Right cardiac atrium (tissue), 5 donors: ENCODE measurements at regions not wholly inside any gene's neighbourhood (a gene's known extent, or its start where the extent isn't known, plus 50 kb on each side); places are given as distances from the start of the nearest gene placed in this dataset.

Experiments
- ATAC-seq, 2 donors: fragments of 200-7000 bp; cut with Tn5 transposase; one replicate each; pipeline versions ENCODE4 v1.8.0 to v1.9.1; 2020; ENCODE audit warnings: moderate library complexity in 2 of 2, mild to moderate bottlenecking in 1 of 2
- DNase-seq, 3 donors: peaks; one replicate each; pipeline ENCODE4 v3.0.0-alpha.2; 2020
- H3K27ac ChIP-seq: one replicate; pipeline ENCODE4 v1.5.1; 2013; ENCODE audit warnings: mild to moderate bottlenecking, low read length, control low read depth, moderate library complexity
- H3K27me3 ChIP-seq: one replicate; pipeline ENCODE4 v1.6.1; 2013; ENCODE audit not compliant: control insufficient read depth, insufficient read depth
- H3K4me1 ChIP-seq: one replicate; pipeline ENCODE4 v1.6.1; 2013; ENCODE audit warnings: low read length; ENCODE audit not compliant: control insufficient read depth, insufficient read depth
- H3K4me3 ChIP-seq: one replicate; pipeline ENCODE4 v1.5.1; 2013; ENCODE audit warnings: low read length, control low read depth
- H3K9me3 ChIP-seq: one replicate; pipeline ENCODE4 v1.6.1; 2013; ENCODE audit warnings: low read length; ENCODE audit not compliant: control insufficient read depth
- WGBS: extraction: QIAGEN DNeasy Blood & Tissue Kit; methylation state at CpG from one replicate; pipeline ENCODE4 v1.1.7; 2013; 5-methylcytosine and 5-hydroxymethylcytosine counted together
- intact Hi-C, 4 donors: fragments of 100-400 bp; cut with DNase I; formaldehyde crosslinking; loops; one replicate each; pipeline versions ENCODE4 v1.11.0 to v1.14.0; 2022 to 2023
- donor health status: healthy with polysubstance abuse.
- donor health status: DM: no; HTN: yes; CAD: no.
- donor health status: DM: no; HTN: no; CAD: no.
- donor health status: DM: no; HTN: yes; CAD: no; lungs with severe emphysema.
- donor health status: DM: yes; HTN: yes; CAD: no.

- no peak overlapping the region for H3K4me3 ChIP-seq
- no peak for ATAC-seq
- intact Hi-C loops: no loop called here
- H3K27ac ChIP-seq: no peak overlapping the region
- no peaks in the 10 kb centered on the region for H3K9me3 ChIP-seq
- 71% methylated on average over 2 of the region's 2 CpGs for WGBS
- DNase-seq: no peak
- no peaks in the 10 kb centered on the region for H3K4me1 ChIP-seq
- no peaks in the 10 kb centered on the region for H3K27me3 ChIP-seq
Measured at GRCh38 chr4:136754810-136755530, 777.3 kb downstream of the PCDH18 start.

GRCh38 chr4:136751556-136751955, 780.7 kb downstream of the PCDH18 start:
- H3K9me3 ChIP-seq: no peaks in the 10 kb centered on the region
- H3K27me3 ChIP-seq: no peaks in the 10 kb centered on the region
- no peak overlapping the region for H3K4me3 ChIP-seq
- no peaks in the 10 kb centered on the region for H3K4me1 ChIP-seq
- no peak for ATAC-seq
- H3K27ac ChIP-seq: no peak overlapping the region
- intact Hi-C loops: no loop called here
- no peak for DNase-seq
- 51% methylated on average over 1 of the region's 1 CpG for WGBS

- no peak overlapping the region for H3K4me3 ChIP-seq
- no peak overlapping the region for H3K27ac ChIP-seq
- no peaks in the 10 kb centered on the region for H3K9me3 ChIP-seq
- ATAC-seq (no peak), DNase-seq (no peak)
- H3K27me3 ChIP-seq: no peaks in the 10 kb centered on the region
- intact Hi-C loops: no loop called here
- WGBS: 71% methylated on average over 3 of the region's 3 CpGs
- H3K4me1 ChIP-seq: no peaks in the 10 kb centered on the region
Measured at GRCh38 chr4:136750897-136751296, 781.4 kb downstream of the PCDH18 start.

- no peaks in the 10 kb centered on the region for H3K4me1 ChIP-seq
- no peak overlapping the region for H3K4me3 ChIP-seq
- ATAC-seq (peak in 1 of 2 donors; percentile 48), DNase-seq (no peak)
- H3K27ac ChIP-seq: no peak overlapping the region
- no peaks in the 10 kb centered on the region for H3K9me3 ChIP-seq
- 62% methylated on average over 2 of the region's 2 CpGs for WGBS
- intact Hi-C loops: no loop called here
- H3K27me3 ChIP-seq: no peaks in the 10 kb centered on the region
Measured at GRCh38 chr4:136749989-136750388, 782.3 kb downstream of the PCDH18 start.

GRCh38 chr4:136748773-136749172, 783.5 kb downstream of the PCDH18 start:
- no peak overlapping the region for H3K27ac ChIP-seq
- H3K4me3 ChIP-seq: no peak overlapping the region
- intact Hi-C loops: no loop called here
- no peaks in the 10 kb centered on the region for H3K9me3 ChIP-seq
- WGBS: 56% methylated on average over 3 of the region's 3 CpGs
- H3K4me1 ChIP-seq: no peaks in the 10 kb centered on the region
- DNase-seq: no peak
- no peaks in the 10 kb centered on the region for H3K27me3 ChIP-seq
- ATAC-seq: peak; percentile 44 to 70

GRCh38 chr4:136748165-136748564, 784.1 kb downstream of the PCDH18 start:
- DNase-seq: no peak
- no peaks in the 10 kb centered on the region for H3K27me3 ChIP-seq
- no peak overlapping the region for H3K4me3 ChIP-seq
- no peak for ATAC-seq
- H3K9me3 ChIP-seq: no peaks in the 10 kb centered on the region
- no peak overlapping the region for H3K27ac ChIP-seq
- intact Hi-C loops: no loop called here
- 49% methylated on average over 1 of the region's 1 CpG for WGBS
- H3K4me1 ChIP-seq: no peaks in the 10 kb centered on the region

GRCh38 chr4:136743238-136743637, 789.1 kb downstream of the PCDH18 start:
- no peak overlapping the region for H3K4me3 ChIP-seq
- H3K27ac ChIP-seq: no peak overlapping the region
- WGBS: 92% methylated on average over 1 of the region's 1 CpG
- H3K9me3 ChIP-seq: no peaks in the 10 kb centered on the region
- no peaks in the 10 kb centered on the region for H3K4me1 ChIP-seq
- ATAC-seq (no peak), DNase-seq (no peak)
- intact Hi-C loops: no loop called here
- H3K27me3 ChIP-seq: no peaks in the 10 kb centered on the region

GRCh38 chr4:136742333-136742732, 790.0 kb downstream of the PCDH18 start:
- WGBS: 46% methylated on average over 3 of the region's 3 CpGs
- H3K27ac ChIP-seq: no peak overlapping the region
- H3K4me1 ChIP-seq: no peaks in the 10 kb centered on the region
- H3K4me3 ChIP-seq: no peak overlapping the region
- ATAC-seq (no peak), DNase-seq (no peak)
- no peaks in the 10 kb centered on the region for H3K27me3 ChIP-seq
- intact Hi-C loops: no loop called here
- no peaks in the 10 kb centered on the region for H3K9me3 ChIP-seq

- 67% methylated on average over 2 of the region's 2 CpGs for WGBS
- ATAC-seq (no peak), DNase-seq (no peak)
- Histone ChIP-seq H3K9me3 (no peaks in the 10 kb centered on the region), H3K4me1 (no peaks in the 10 kb centered on the region), H3K4me3 (no peak overlapping the region), H3K27me3 (no peaks in the 10 kb centered on the region), H3K27ac (no peak overlapping the region)
- intact Hi-C loops: no loop called here
Measured at GRCh38 chr4:136741468-136741867, 790.8 kb downstream of the PCDH18 start.

GRCh38 chr4:136740326-136740725, 792.0 kb downstream of the PCDH18 start:
- Histone ChIP-seq H3K4me3 (no peak overlapping the region), H3K9me3 (no peaks in the 10 kb centered on the region), H3K4me1 (no peaks in the 10 kb centered on the region), H3K27me3 (no peaks in the 10 kb centered on the region), H3K27ac (no peak overlapping the region)
- DNase-seq (no peak), ATAC-seq (no peak)
- intact Hi-C loops: no loop called here
- 62% methylated on average over 4 of the region's 4 CpGs for WGBS

GRCh38 chr4:136737066-136737465, 795.2 kb downstream of the PCDH18 start:
- H3K4me1 ChIP-seq: no peaks in the 10 kb centered on the region
- DNase-seq: no peak
- no peak overlapping the region for H3K4me3 ChIP-seq
- no peak for ATAC-seq
- H3K27ac ChIP-seq: no peak overlapping the region
- intact Hi-C loops: no loop called here
- H3K27me3 ChIP-seq: no peaks in the 10 kb centered on the region
- no peaks in the 10 kb centered on the region for H3K9me3 ChIP-seq

- Histone ChIP-seq H3K9me3 (no peaks in the 10 kb centered on the region), H3K4me3 (no peak overlapping the region), H3K27ac (no peak overlapping the region), H3K27me3 (no peaks in the 10 kb centered on the region), H3K4me1 (no peaks in the 10 kb centered on the region)
- ATAC-seq (no peak), DNase-seq (no peak)
- intact Hi-C loops: no loop called here
Measured at GRCh38 chr4:136731025-136731424, 801.3 kb downstream of the PCDH18 start.
